Activated CD8-positive, alpha-beta memory T cell treated with anti-CD3 and anti-CD28 coated beads for 36 hours (primary cell): ENCODE measurements at regions not wholly inside any gene's neighbourhood (a gene's known extent, or its start where the extent isn't known, plus 50 kb on each side); places are given as distances from the start of the nearest gene placed in this dataset.
"Not testable (repeated sequence)": the region's sequence is repeated elsewhere in the genome, so short reads cannot be mapped to it uniquely, and the experiment has no call there.

Source experiments
- CTCF ChIA-PET: fragments of 350-600 bp; sonication (Branson Sonifier 250); formaldehyde crosslinking; loops from one replicate; lab custom pipeline; 2021; ENCODE audit warnings: antibody characterized with exemption; lab: Charles Lee
- POLR2A ChIA-PET: fragments of 350-600 bp; sonication (Branson Sonifier 250); formaldehyde crosslinking; loops from one replicate; lab custom pipeline; 2021; ENCODE audit warnings: antibody characterized with exemption; lab: Charles Lee

GRCh38 chr12:86496595-86496994 is 240.4 kb upstream of the MGAT4C start:
- CTCF ChIA-PET, result no interaction called here
- POLR2A ChIA-PET, result no interaction called here

GRCh38 chr12:86484473-86484872 is 228.3 kb upstream of the MGAT4C start:
- ChIA-PET CTCF (no interaction called here), POLR2A (no interaction called here)

DNA sequence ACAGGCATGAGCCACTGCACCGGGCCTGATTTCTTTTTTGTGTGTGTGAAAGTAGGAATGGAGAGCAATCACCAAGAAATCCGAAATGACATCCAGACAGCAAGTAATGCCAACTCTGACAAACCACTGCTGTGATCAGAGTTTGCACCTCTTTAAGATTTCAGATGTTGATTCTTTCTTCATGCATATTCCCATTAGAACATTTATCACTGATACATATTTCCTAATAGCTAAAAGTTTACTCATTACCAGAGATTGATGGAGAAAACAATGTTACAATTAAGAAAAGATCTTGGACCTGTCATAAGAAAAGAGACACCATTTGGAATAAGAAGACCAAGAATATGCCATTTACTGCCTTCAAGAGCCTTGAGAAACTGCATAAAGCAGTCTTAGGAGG is 217.0 kb upstream of the MGAT4C start:
- CTCF ChIA-PET, result no interaction called here

DNA sequence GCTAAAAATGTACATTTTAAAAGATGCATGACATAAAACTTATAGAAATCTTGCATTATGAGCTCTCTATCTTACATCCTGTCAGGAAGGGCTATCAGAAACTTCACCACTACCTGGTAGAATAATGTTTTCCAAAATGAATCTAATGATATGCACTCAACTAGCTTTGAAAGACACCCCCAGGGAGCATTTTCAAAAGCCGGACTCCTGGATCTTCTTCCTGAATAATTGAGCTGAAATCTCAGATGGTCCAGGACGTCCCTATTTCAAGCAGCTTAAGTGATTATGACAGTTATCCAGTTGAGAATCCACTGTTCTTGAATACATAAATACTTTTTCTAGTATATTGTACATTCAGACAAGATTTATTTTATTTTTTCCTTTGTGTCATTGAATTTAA is 200.6 kb upstream of the MGAT4C start:
- ChIA-PET CTCF (no interaction called here), POLR2A (no interaction called here)

More for the DNA sequence above, 217.0 kb upstream of the MGAT4C start:
- POLR2A ChIA-PET, result no interaction called here

DNA sequence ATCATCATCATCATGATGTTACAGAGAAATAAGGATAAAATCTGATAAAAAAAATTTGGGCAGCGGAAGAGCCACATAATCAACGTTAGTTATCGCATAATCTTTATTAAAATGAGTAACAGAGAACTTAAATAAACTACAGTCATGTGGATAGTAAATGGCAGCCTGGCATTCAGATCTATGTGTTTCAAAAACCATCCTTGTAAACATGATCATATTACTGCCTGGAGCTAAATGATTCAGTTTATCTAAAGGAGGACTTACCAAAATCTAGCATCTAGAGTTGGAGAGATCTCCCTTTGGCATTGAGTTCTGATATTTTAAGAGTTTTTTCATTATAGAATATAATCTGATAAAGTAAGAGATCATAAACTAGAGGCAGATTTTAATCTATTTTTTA is 200.1 kb upstream of the MGAT4C start:
- CTCF ChIA-PET, result no interaction called here
- POLR2A ChIA-PET, result no interaction called here

- ChIA-PET POLR2A (no interaction called here), CTCF (no interaction called here)
Measured at GRCh38 chr12:86445356-86445755, 189.2 kb upstream of the MGAT4C start.

DNA sequence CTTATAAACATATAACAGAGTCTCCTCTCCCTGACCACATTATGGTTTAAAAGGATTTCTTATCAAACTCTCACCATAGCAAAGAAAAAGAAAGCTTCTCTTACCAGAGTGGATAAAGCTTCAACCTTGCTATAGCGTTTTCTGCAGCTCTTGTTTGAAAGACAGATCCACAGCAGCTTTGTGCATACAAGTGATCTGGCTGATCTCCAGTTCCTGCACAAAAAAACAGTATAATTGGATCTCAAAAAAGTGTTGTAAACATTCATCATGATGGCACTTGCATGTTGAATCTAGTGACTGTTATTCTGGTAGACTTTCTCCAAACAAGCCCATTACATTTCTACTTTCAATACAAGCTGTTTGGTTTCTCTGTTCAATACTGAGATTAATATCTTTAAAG is 178.9 kb upstream of the MGAT4C start:
- ChIA-PET CTCF (no interaction called here), POLR2A (no interaction called here)

DNA sequence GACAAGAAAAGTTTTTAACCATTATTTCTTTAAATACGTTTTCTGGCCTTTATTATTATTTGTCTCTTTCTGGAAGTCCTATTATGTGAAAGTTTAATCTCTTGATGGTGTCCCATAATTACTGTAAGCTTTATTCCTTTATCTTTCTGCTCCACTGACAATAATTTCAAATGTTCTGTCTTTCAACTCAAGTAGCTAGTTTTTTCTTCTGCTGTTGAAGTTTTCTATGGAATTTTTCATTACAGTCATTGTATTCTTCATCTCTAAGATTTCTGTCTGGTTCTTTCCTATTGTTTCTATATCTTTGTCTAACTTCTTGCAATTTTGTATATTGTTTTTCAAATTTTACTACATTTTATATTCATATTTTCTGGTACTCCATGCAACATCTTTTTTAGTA is 173.6 kb upstream of the MGAT4C start:
- ChIA-PET POLR2A (no interaction called here), CTCF (no interaction called here)

DNA sequence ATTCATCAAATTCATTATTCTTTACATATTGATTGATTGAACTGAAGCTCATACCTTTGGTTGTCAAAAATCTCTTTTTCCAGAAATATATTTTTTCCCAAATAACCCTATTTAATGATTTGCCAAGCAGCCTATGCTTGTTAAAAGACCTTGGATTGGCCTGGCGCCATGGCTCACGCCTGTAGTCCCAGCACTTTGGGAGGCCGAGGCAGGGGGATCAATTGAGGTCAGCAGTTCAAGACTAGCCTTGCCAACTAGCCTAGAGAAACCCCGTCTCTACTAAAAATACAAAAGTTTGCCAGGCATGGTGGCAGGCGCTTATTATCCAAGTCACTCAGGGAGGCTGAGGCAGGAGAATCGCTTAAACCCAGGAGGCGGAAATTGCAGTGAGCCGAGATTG is 165.1 kb upstream of the MGAT4C start:
- ChIA-PET CTCF (no interaction called here), POLR2A (no interaction called here)

DNA sequence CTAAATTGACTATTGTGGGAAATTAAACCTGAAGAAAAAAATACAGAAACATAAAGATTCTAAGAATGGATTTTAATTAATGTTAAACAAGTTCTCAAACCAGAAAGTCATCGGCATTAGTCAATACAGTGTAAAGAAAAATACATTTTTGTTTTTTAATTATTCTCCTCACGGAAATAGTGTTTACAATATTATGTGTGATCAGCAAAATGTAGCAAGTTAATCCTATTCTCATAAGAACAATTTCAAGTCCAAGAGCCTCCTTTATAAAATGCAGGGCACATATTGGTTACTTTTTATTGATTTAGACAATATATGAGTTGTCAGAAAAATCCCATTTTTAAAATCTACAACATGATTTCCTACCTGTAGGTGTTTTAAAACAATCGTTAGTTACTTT is 158.0 kb upstream of the MGAT4C start:
- ChIA-PET POLR2A (no interaction called here), CTCF (no interaction called here)

GRCh38 chr12:86411710-86412109 is 155.5 kb upstream of the MGAT4C start:
- ChIA-PET CTCF (no interaction called here), POLR2A (no interaction called here)

- POLR2A ChIA-PET, result no interaction called here
- CTCF ChIA-PET, result no interaction called here
Measured at GRCh38 chr12:86407620-86408208, 151.5 kb upstream of the MGAT4C start.

GRCh38 chr12:86389949-86390348 is 133.8 kb upstream of the MGAT4C start:
- ChIA-PET CTCF (no interaction called here), POLR2A (no interaction called here)

DNA sequence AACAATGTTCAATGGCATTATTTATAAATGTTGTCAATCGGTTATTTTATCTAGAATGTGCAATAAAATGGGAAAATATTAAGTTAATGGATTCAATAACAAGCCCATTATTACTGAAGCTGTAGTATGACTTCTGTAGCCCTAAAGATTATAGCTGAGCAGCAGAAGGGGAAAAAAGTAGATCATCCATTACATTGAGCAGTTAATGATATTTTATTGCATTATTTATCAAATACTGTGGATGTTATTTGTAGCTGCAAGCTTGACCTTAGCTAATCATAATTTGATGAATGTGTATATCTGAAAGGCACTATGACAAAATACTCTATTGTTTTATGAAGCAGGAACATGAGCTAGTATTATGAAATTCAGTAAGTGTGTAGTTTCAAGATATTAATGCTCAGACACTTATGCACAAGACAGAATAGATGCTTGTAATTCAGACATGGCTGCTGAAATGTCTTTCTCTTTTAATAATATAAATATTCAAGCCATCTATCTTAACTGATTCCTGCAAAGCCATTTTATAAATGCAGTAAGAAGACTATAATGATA is 131.5 kb upstream of the MGAT4C start:
- ChIA-PET POLR2A (no interaction called here), CTCF (no interaction called here)

DNA sequence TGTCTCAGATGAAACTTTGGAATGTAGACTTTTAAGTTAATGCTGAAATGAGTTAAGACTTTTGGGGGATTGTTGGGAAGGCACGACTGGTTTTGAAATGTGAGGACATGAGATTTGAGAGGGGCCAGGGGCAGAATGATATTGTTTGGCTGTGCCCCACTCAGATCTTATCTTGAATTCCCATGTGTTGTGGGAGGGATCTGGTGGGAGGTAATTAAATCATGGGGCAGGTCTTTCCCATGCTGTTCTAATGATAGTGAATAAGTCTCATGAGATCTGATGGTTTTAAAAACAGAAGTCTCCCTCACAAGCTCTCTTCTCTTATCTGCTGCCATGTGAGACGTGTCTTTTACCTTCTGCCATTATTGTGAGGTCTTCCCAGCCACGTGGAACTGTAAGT is 127.6 kb upstream of the MGAT4C start:
- CTCF ChIA-PET, POLR2A ChIA-PET: not testable (repeated sequence)

DNA sequence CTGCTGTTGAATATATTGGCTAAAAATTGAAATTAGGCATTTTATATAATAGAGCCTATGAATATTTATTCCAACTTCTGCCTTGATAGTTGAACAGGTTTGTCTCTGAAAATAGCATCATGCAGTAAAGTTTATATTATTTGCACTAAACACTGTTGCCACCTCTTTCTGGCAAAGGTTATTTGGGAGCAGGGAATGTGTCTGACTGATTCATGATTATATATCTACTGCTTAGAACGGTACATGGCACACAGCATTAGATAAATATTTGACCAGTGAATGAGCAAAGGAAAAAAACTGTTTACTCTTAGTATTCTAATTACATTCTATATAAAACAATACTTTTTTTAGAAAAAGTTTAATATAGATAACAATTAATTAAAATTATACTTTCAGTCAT is 123.1 kb upstream of the MGAT4C start:
- CTCF ChIA-PET, result no interaction called here
- POLR2A ChIA-PET, result no interaction called here

GRCh38 chr12:86376052-86376451 is 119.9 kb upstream of the MGAT4C start:
- POLR2A ChIA-PET, result no interaction called here
- CTCF ChIA-PET, result no interaction called here

DNA sequence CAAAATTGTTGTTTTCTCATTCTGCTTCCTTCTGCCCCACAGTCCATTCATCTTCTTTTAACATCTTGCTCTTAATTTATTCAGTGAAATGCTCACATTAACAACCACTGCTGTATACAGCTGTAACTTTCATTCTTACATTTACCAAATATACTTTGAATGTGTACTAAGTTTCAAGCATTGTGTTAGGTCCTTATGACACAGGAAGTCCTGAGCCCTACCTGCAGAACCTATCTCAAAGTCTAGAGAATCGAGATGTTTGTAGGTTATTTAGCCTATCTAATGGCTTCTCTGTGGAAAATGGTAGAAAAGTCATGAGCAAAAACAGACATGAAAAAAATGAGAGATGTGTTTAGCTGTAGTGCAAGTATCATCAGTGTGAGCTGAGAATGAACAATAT is 117.6 kb upstream of the MGAT4C start:
- CTCF ChIA-PET, result no interaction called here
- POLR2A ChIA-PET, result no interaction called here

DNA sequence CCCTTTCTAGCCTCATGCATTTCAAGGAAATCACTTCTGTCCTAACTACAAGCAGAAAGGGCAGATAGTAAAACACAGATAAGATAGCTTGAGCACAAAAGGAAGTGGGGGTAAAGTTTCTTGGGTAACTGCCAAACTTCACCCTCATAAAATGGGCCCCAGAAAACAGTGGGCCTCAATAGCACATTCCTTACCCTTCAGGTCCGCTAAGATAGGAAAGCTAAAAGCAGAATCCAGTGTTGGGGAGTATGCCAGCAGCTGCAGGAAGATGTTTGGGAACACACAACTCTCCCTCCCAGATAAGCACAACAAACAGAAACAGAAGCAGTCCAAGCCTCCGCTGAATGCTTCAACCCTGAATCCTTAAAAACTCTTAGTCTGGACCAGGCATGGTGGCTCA is 110.9 kb upstream of the MGAT4C start:
- ChIA-PET POLR2A (no interaction called here), CTCF (no interaction called here)

DNA sequence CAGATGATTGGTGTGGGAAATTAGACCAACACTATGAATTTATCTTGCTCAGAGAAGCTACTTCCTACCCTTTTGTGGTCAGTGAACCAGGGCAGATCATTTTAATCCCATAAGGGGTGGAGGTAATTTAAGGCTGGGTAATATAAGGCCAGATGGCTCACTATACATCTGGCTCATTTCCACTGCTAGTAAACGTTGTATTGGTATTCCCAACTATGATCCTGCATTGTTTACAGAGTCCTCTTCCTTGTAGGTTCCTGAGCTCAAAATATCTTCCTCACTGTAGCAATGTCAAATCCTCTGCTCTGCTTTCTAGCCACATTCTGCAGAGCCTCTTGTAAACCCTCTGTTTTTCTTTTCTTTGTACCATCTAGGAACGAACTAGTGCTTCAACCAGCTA is 93.0 kb upstream of the MGAT4C start:
- ChIA-PET CTCF (no interaction called here), POLR2A (no interaction called here)

DNA sequence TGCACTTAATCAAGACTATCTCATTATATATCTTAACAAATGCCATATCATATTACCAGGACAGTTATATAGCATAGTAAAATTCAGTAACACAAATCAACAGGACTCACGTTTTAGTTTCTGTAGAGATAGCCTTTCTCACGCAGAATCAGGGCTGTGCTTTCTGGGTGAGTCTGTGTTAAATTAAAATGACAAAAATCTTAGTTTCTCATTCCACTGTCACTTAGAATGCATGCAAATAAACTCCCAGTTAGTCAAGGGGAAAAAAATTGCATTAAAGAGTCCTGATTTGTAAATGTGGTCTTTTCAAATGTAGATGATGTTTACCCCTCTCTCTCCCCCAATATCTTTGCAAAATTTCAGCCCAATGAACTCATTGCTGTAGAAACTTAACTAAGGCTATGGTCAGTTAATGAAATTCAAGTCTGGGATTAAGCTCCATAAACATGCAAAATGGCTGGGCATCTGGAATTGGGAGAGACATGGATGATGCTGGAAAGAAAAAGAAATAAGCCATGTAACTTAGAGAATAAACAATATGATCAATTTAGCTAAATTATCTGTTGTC is 77.8 kb upstream of the MGAT4C start:
- ChIA-PET POLR2A (no interaction called here), CTCF (no interaction called here)

DNA sequence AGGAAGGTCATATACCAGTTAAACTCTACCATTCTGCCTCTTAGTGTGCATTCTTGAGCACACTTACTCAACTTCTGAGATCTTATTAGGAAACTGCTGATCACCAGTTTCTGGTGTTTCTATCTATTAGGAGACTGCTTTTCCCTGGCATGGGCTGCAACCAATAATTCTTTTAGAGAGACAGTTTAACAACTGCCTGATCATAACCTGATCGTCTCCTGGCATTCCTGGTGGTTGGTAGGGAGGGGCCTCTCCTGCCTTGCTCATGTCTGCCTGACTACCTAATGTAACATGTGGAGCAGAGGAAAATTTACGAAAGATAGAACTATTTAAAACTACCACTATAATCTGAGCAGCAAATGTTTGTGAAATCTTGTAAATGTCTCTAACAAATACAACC is 75.3 kb upstream of the MGAT4C start:
- ChIA-PET CTCF (no interaction called here), POLR2A (no interaction called here)
